ENCODE measurements at regions not wholly inside any gene's neighbourhood (a gene's known extent, or its start where the extent isn't known, plus 50 kb on each side); places are given as distances from the start of the nearest gene placed in this dataset.

DNA sequence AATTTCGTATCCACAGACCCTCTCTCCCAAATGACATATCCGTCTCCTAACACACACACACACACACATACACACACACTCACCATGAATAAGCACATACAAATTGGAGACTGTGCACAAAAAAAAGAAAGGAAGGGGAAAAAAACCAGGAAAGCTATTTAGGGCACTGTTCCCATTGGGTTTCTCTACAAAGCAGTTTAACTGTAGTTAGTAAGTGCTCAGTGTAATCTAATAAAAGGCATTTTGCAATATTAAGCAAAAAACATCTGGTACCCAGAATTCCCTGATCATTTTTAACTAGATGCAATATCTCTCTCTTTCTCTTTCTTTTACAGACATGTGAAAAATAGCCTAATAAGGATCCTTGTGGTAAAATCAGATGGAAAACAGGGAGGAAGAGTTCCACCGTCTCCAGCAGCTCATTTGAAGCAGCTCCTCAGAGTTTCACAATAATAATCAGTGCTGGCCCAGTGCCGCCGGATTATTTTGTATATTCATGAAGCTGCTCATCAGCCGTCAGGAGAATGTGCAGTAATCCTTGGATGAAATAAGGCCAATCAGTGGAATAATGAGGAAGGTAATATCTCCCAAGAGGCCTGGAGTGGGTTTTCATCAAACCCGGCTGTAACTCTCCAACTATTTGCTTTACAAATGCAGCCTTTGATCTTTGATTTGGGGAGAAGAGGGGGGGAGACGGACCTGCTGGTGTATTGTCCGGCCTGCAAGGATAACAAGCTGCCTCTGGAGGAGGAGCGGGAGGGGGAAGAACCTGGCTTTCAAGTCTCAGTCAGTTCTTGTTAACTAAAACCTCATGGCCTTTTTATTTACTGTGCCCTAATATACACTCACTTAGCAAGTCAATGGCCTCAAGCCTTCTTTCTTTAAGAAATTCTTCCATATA, 227.6 kb upstream of the SMIM21 start:
- H3K9me3 Mint-ChIP-seq: peaks cover 3% of the 10 kb centered on the region
- no peaks in the 10 kb centered on the region for H3K36me3 Mint-ChIP-seq (ENCODE audit: low read depth)
- H3K4me3 Mint-ChIP-seq: no peak overlapping the region
- peaks cover 2% of the 10 kb centered on the region for H3K4me1 Mint-ChIP-seq
- peaks cover 9% of the 10 kb centered on the region for H3K27me3 Mint-ChIP-seq
- no peak for ATAC-seq
- no peak for DNase-seq
- no peak overlapping the region for H3K27ac Mint-ChIP-seq

DNA sequence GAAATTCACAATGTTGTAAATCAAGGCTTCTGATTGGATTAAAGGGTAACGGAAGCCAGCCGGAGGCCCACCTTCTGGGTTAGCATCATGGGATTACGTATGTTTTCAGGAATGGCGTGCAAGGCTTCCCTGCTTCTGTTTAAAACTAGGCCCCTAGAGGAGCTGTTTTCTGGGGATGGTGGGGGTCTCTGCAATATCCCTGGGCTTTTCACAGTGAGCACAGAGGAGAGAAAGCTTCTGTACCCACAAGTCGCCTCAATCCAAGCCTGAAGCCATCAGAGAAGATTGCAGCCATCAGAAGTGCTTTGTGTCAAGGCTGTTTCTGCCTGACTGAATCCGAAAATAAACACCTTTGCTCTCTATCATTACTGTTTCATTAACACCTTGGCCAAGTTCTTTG, 226.9 kb upstream of the SMIM21 start:
- Mint-ChIP-seq H3K36me3 (ENCODE audit: low read depth) (no peaks in the 10 kb centered on the region), H3K4me3 (no peak overlapping the region), H3K4me1 (peaks cover 2% of the 10 kb centered on the region), H3K27ac (no peak overlapping the region), H3K27me3 (peaks cover 9% of the 10 kb centered on the region), H3K9me3 (no peaks in the 10 kb centered on the region)
- ATAC-seq (no peak), DNase-seq (no peak)

DNA sequence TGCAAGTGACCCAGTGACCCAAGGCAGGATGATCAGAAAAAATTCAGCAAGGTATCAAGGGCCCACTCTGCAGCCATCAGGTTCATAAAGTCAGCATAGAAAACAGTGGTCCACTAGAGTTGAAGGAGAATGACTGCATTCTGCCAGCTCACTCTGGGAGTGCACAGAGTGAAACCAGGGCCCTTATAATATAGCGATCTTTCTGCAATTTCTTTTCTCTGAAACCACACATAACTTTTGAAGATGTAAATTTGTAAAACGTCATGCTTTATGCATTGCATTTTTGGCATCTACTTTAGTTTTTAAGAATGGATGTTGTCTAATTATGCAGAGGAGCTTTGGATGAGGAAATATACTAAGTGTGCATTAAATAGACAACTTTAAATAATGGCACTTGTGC, 225.0 kb upstream of the SMIM21 start:
- Mint-ChIP-seq H3K9me3 (no peaks in the 10 kb centered on the region), H3K36me3 (ENCODE audit: low read depth) (no peaks in the 10 kb centered on the region), H3K27ac (no peak overlapping the region), H3K4me3 (no peak overlapping the region), H3K27me3 (peaks cover 9% of the 10 kb centered on the region), H3K4me1 (peaks cover 2% of the 10 kb centered on the region)
- ATAC-seq (no peak), DNase-seq (no peak)

DNA sequence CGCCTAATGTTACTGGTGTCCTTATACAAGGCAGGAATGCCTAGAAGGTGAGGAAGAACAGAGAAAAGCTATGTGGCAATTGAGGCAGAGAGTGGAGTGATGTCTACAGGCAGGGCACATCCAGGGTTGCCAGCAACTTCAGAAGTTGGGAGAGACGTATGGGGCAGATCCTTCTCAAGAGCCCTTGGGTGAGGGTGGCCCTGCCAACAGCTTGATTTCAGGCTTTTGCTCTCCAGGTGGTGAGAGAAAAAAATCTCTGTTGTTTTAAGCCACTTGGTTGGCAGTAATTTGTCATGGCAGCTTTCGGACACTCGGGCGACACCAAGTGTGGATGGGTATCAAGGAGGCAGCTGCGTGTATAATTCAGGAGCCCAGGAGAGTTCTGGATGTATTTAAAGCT, 217.4 kb upstream of the SMIM21 start:
- peaks cover 29% of the 10 kb centered on the region for H3K9me3 Mint-ChIP-seq
- no peaks in the 10 kb centered on the region for H3K4me1 Mint-ChIP-seq
- no peaks in the 10 kb centered on the region for H3K36me3 Mint-ChIP-seq (ENCODE audit: low read depth)
- H3K4me3 Mint-ChIP-seq: no peak overlapping the region
- H3K27me3 Mint-ChIP-seq: peaks cover 9% of the 10 kb centered on the region
- H3K27ac Mint-ChIP-seq: no peak overlapping the region
- ATAC-seq (no peak), DNase-seq (no peak)

DNA sequence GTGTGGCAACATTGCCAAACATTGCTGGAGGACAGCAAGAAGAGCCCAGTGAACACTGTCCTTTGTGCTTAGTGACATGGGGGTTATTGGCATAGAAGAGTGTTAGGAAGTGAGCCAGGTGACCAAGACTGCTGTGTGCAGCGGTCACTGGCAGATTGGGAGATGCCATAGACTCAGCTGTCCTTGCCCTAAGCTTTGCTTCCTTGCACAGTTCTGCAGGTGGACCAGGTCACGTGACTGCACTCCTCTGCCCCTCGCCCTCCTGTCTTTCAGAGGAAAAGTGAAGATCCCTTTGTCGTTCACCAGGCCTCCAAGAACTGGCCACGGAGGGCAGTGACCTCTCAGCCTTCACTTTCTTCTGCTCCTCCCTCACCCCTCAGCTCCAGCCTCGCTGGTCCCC, 215.6 kb upstream of the SMIM21 start:
- DNase-seq: no peak
- H3K27me3 Mint-ChIP-seq: peaks cover 9% of the 10 kb centered on the region
- H3K9me3 Mint-ChIP-seq: peaks cover 29% of the 10 kb centered on the region
- no peak overlapping the region for H3K4me3 Mint-ChIP-seq
- ATAC-seq: no peak
- H3K36me3 Mint-ChIP-seq (ENCODE audit: low read depth): no peaks in the 10 kb centered on the region
- H3K27ac Mint-ChIP-seq: no peak overlapping the region
- no peaks in the 10 kb centered on the region for H3K4me1 Mint-ChIP-seq

DNA sequence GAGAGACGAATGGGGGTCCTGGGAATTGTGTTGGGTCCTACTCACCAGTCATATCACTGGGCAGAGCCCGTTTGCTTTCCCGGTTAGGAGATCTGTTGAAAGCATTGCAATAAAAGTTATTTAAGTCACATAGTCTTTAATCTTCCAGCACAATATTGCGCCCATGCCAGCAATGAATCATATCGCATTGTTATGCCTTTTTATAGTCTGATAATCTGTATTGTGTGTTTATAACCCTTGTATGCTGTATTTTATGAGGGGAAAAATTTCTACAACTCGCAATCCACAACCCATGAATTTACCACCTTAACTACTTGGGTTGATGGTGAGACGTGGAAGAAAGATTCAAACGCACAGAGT, 211.9 kb upstream of the SMIM21 start:
- Mint-ChIP-seq H3K9me3 (peaks cover 10% of the 10 kb centered on the region), H3K4me1 (no peaks in the 10 kb centered on the region), H3K27ac (no peak overlapping the region), H3K27me3 (peaks cover 9% of the 10 kb centered on the region), H3K4me3 (no peak overlapping the region), H3K36me3 (ENCODE audit: low read depth) (no peaks in the 10 kb centered on the region)
- ATAC-seq (no peak), DNase-seq (no peak)

DNA sequence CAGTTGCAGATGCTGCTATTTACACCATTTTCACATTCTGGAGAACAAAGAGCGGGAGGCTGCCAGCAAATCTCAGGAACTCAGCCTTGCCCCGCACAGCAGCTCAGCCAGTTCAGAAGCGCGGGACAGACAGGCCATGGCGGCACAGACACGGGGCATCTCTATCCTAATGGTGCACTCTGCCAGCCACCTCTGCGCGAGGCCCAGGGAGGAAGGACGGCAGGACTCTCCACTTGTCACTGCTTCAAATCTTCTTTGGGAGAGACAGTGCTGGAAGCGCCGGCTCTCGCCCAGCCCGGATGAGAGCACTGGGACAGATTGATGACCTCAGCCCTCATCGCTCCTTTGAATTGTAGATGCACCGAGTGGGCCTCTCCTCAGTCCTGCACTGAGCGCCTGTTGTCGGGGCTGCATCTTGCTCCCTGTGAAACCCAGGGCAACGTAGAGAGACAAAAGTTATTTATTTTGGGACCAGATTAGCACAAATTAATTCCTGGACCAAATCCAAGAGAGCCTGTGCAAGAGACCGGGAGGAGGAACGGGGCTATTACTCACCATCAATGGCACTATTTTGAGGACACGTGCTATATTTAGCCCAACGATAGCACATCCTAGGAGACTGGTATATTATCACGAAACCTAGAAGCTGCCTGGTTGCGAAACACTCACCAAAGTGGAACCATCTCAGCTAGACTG, 211.4 kb upstream of the SMIM21 start:
- H3K4me3 Mint-ChIP-seq: no peak overlapping the region
- no peaks in the 10 kb centered on the region for H3K36me3 Mint-ChIP-seq (ENCODE audit: low read depth)
- no peaks in the 10 kb centered on the region for H3K4me1 Mint-ChIP-seq
- ATAC-seq: no peak
- no peak overlapping the region for H3K27ac Mint-ChIP-seq
- H3K9me3 Mint-ChIP-seq: peaks cover 5% of the 10 kb centered on the region
- DNase-seq: no peak
- peaks cover 9% of the 10 kb centered on the region for H3K27me3 Mint-ChIP-seq

DNA sequence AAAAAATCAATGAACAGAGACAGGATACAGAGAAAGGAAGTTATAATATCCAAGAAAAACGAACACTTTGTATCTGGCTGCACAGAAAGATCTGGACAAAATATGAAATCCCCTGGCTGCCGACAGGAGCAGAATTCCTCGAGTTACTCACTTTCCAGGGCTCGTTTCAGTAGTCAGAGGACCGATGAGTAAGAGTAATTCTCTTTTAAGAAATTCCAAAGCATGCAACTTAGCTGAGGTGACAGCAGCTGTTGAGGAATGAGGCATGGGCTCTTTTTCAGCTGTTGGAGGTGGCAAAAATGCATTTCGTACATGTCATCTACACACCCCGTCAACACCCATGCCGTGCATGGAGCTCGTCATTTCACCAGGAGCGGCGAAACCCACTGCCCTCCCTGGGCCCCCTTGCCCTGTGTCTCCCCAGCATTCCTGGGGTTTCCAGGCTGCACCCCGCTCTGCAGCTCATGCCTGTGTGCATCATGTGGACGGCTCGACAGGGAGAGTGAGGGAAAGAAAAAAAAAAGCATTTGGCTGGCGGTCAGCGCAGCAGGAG, 210.8 kb upstream of the SMIM21 start:
- H3K27ac Mint-ChIP-seq: no peak overlapping the region
- H3K27me3 Mint-ChIP-seq: peaks cover 7% of the 10 kb centered on the region
- H3K4me3 Mint-ChIP-seq: no peak overlapping the region
- H3K9me3 Mint-ChIP-seq: no peaks in the 10 kb centered on the region
- no peaks in the 10 kb centered on the region for H3K36me3 Mint-ChIP-seq (ENCODE audit: low read depth)
- H3K4me1 Mint-ChIP-seq: no peaks in the 10 kb centered on the region
- ATAC-seq: no peak
- DNase-seq: no peak

DNA sequence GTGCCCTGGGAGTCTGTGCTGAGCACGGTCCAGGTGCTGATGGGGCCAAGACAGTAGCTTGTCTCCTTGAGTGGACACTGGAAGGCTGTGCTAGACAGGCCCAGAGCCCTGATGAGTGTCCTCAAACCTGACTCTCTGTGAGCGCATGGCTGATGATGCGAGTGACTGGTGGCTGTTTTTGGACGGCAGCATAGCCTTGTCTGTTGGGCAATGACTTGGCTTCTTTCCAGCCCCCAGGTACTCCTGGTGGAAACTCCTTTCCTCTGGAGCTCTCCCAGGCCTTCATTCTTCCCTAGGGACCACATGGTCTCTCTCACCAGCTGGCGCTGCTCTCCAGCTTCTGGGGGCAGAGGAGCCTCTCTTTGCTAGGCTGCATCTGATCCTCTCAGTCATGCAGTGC, 207.6 kb upstream of the SMIM21 start:
- Mint-ChIP-seq H3K36me3 (ENCODE audit: low read depth) (no peaks in the 10 kb centered on the region), H3K9me3 (no peaks in the 10 kb centered on the region), H3K4me1 (no peaks in the 10 kb centered on the region), H3K27me3 (peaks cover 5% of the 10 kb centered on the region), H3K4me3 (no peak overlapping the region), H3K27ac (no peak overlapping the region)
- DNase-seq (no peak), ATAC-seq (no peak)

DNA sequence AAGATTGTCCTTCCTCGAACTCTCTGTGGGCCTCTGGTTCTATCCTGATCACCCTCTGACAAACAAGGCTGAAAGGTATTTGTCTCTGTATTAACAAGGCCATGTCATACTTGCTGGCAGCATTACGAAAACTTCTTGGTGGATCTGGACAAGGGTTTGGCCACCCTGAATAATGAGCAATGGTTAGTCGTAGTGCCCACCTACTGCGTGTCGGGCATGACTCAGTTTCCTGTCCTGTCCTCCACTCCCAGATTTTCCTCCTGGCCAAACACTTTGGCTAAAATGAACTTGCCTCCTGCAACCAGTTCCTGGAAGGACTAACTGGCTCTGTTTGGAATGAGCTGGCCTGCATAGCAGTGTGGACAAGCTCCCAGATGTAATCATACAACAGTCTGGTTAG, 198.5 kb upstream of the SMIM21 start:
- ATAC-seq (no peak), DNase-seq (no peak)
- Mint-ChIP-seq H3K27ac (no peak overlapping the region), H3K4me3 (no peak overlapping the region), H3K4me1 (no peaks in the 10 kb centered on the region), H3K36me3 (ENCODE audit: low read depth) (no peaks in the 10 kb centered on the region), H3K27me3 (peaks cover 8% of the 10 kb centered on the region), H3K9me3 (no peaks in the 10 kb centered on the region)

DNA sequence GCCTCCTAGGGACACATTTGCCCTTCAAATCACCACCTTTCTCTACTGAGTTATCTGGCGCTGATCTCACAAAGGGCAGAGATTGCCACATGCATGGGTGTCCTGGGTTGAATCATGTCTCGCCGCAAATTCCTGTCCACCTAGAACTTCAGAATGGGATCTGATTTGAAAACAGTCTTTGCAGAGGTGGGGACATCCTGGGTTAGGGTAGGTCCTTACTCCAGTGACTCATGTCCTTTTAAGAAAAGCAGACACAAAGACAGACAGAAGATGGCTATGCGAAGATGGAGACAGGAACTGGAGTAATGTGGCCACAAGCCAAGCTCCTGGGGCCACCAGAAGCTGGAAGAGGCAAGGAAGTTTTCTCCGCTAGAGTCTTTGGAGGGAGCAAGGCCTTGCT, 197.4 kb upstream of the SMIM21 start:
- H3K27me3 Mint-ChIP-seq: peaks cover 8% of the 10 kb centered on the region
- H3K4me1 Mint-ChIP-seq: no peaks in the 10 kb centered on the region
- H3K4me3 Mint-ChIP-seq: no peak overlapping the region
- ATAC-seq (no peak), DNase-seq (no peak)
- no peak overlapping the region for H3K27ac Mint-ChIP-seq
- H3K9me3 Mint-ChIP-seq: no peaks in the 10 kb centered on the region
- no peaks in the 10 kb centered on the region for H3K36me3 Mint-ChIP-seq (ENCODE audit: low read depth)

DNA sequence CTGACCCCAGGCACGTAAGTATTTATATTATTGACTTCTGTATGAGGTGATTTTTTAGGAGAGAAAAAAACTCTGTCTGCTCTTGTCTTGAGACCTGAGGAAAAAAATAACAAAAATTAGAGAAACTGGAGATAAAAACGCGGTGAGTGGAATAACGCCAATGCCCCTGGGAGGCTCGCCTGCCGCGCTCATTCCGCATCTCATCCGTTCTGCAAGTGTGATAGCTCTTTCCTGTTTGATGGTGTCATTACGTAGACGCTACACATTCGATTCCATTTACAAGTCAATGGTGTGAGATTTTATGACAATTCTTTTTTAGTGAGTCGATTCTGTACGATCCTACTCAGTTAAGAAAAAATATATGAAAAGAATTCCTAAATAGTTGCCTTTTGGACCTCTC, 194.3 kb upstream of the SMIM21 start:
- ATAC-seq: no peak
- Mint-ChIP-seq H3K4me1 (no peaks in the 10 kb centered on the region), H3K27me3 (peaks cover 11% of the 10 kb centered on the region), H3K9me3 (peaks cover 4% of the 10 kb centered on the region), H3K27ac (no peak overlapping the region), H3K36me3 (ENCODE audit: low read depth) (no peaks in the 10 kb centered on the region), H3K4me3 (no peak overlapping the region)
- no peak for DNase-seq

DNA sequence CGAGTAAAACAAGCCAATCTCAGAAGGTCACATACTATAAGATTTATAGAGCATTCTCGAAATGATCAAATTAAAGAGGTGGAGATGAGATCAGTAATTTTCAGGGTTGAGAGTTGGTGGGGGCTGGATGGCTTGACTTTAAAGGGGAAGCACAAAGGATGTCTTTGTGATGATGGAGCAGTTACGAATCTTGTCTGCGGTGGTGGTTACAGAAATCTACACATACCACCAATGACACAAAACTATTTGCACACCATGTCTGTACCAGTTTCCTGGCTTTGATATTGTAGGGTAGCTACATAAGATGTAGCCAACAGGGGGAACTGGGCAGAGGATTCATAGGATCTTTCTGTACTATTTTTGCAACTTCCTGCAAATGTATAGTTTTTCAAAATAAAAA, 190.6 kb upstream of the SMIM21 start:
- H3K4me3 Mint-ChIP-seq: no peak overlapping the region
- no peaks in the 10 kb centered on the region for H3K36me3 Mint-ChIP-seq (ENCODE audit: low read depth)
- no peak for ATAC-seq
- no peaks in the 10 kb centered on the region for H3K4me1 Mint-ChIP-seq
- DNase-seq: no peak
- peaks cover 12% of the 10 kb centered on the region for H3K27me3 Mint-ChIP-seq
- peaks cover 4% of the 10 kb centered on the region for H3K9me3 Mint-ChIP-seq
- H3K27ac Mint-ChIP-seq: no peak overlapping the region

DNA sequence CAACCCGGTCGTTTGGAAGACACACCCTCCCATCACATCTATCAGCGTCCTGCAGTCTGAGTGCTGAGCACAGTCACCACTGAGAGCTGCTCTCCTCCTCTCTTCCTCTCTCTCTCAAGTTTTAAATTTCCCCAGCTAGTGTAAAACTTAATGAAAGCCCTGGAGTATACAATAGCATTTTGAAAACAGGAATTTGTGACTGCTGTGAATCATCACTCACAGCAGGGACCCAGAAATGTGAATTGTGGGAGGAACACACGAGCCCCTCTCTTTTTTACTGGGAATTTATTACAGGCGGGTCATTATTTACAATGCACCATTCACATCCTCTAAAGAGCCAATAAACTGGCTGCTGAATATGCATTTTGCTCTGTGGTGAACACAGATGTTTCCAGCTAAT, 185.0 kb upstream of the SMIM21 start:
- DNase-seq: no peak
- Mint-ChIP-seq H3K9me3 (no peaks in the 10 kb centered on the region), H3K4me1 (no peaks in the 10 kb centered on the region), H3K27me3 (peaks cover 7% of the 10 kb centered on the region), H3K36me3 (ENCODE audit: low read depth) (no peaks in the 10 kb centered on the region), H3K27ac (no peak overlapping the region), H3K4me3 (no peak overlapping the region)
- ATAC-seq: no peak

DNA sequence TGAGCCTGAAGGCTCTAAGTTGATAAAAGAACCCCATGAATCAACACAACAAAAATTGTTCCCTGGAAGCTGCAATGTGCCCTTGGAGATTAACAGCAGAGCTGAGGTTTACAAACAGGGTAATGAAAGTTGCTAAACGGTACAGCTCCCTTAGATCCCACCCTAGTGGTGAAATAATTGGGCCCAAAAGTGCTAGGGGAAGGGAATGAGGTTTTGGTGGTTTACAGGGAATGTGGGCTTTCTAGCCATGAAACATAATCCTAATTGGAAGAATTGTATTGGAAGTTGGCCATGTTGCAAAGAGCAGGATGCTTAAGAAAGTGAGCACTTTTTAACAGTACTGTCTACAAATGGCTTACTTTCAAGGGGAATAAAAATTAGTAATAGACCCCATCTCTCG, 180.2 kb upstream of the SMIM21 start:
- H3K36me3 Mint-ChIP-seq (ENCODE audit: low read depth): no peaks in the 10 kb centered on the region
- H3K4me3 Mint-ChIP-seq: no peak overlapping the region
- no peaks in the 10 kb centered on the region for H3K4me1 Mint-ChIP-seq
- no peak for ATAC-seq
- no peak overlapping the region for H3K27ac Mint-ChIP-seq
- no peaks in the 10 kb centered on the region for H3K9me3 Mint-ChIP-seq
- DNase-seq: no peak
- H3K27me3 Mint-ChIP-seq: peaks cover 4% of the 10 kb centered on the region

Measured in activated naive CD8-positive, alpha-beta T cell treated with anti-CD3 and anti-CD28 coated beads, Interleukin-2, amount 50 U/mL, for 24 hours (primary cell).